GM12801 (cell line): ENCODE measurements at regions not wholly inside any gene's neighbourhood (a gene's known extent, or its start where the extent isn't known, plus 50 kb on each side); places are given as distances from the start of the nearest gene placed in this dataset.

ENCODE experiments used
- CTCF ChIP-seq: IDR thresholded peaks from one replicate; pipeline ENCODE4 v1.5.1; 2011; ENCODE audit warnings: control low read depth; ENCODE audit not compliant: insufficient read length; ENCODE audit errors: extremely low read depth

- no peak for TF ChIP-seq CTCF
These were observed 120.2 kb upstream of the SALL1 start for GRCh38 chr16:51271156-51271701.

GRCh38 chr16:51268237-51268636 is 117.2 kb upstream of the SALL1 start:
- no peak for TF ChIP-seq CTCF

- no peak for TF ChIP-seq CTCF
These were observed 116.6 kb upstream of the SALL1 start for GRCh38 chr16:51267681-51268080.

GRCh38 chr16:51262428-51262827 is 111.4 kb upstream of the SALL1 start:
- no peak for TF ChIP-seq CTCF

GRCh38 chr16:51261919-51262318 is 110.8 kb upstream of the SALL1 start:
- no peak for TF ChIP-seq CTCF

- no peak for TF ChIP-seq CTCF
These were observed 104.4 kb upstream of the SALL1 start for GRCh38 chr16:51255349-51255972.

GRCh38 chr16:51248217-51248616 is 97.1 kb upstream of the SALL1 start:
- no peak for TF ChIP-seq CTCF
